Pancreas (tissue), 10 donors: ENCODE measurements at regions not wholly inside any gene's neighbourhood (a gene's known extent, or its start where the extent isn't known, plus 50 kb on each side); places are given as distances from the start of the nearest gene placed in this dataset.

Experiments
- ATAC-seq, 4 donors: fragments of 200-7000 bp; cut with Tn5 transposase; one replicate each; pipeline versions ENCODE4 v1.8.0 to v1.9.1; 2020; ENCODE audit warnings: mild to moderate bottlenecking in 4 of 4, moderate library complexity in 4 of 4
- DNase-seq, 6 donors: peaks; one replicate each; pipeline ENCODE4 v3.0.0-alpha.2; 2020
- FAIRE-seq: peaks from 2 replicates; lab custom pipeline; 2012; peaks lifted over from hg19 to GRCh38; lab: Jason Lieb, UNC
- H3K27ac ChIP-seq, 4 donors: fragments of 200-600 bp; sonication (generic); 1 replicate in 3 of 4; 2 replicates in 1 of 4; pipeline versions ENCODE4 v1.5.0 to v1.8.0; 2020
- H3K27me3 ChIP-seq, 4 donors: fragments of 200-600 bp; one replicate each; pipeline ENCODE4 v1.8.0; 2021
- H3K36me3 ChIP-seq, 3 donors: fragments of 200-600 bp; sonication (generic) in 1 of 3; one replicate each; pipeline versions ENCODE4 v1.5.0 to v1.8.0; 2020 to 2021
- H3K4me1 ChIP-seq, 3 donors: fragments of 200-600 bp; one replicate each; pipeline ENCODE4 v1.8.0; 2021
- H3K4me3 ChIP-seq, 4 donors: fragments of 200-600 bp; sonication (generic) in 2 of 4; one replicate each; pipeline versions ENCODE4 v1.5.0 to v1.8.0; 2020 to 2021
- H3K9me3 ChIP-seq, 4 donors: fragments of 200-600 bp; one replicate each; pipeline ENCODE4 v1.8.0; 2021
- CTCF ChIP-seq, 4 donors: fragments of 200-600 bp; sonication (generic) in 3 of 4; IDR thresholded peaks; one replicate each; pipeline versions ENCODE4 v1.5.0 to v1.8.0; 2021; ENCODE audit warnings: antibody characterized with exemption in 4 of 4
- WGBS, 2 donors: extraction: QIAGEN DNeasy Blood & Tissue Kit; methylation state at CpG; one replicate each; pipeline ENCODE4 v1.1.7; 2013; 5-methylcytosine and 5-hydroxymethylcytosine counted together
- intact Hi-C, 3 donors: fragments of 100-400 bp; cut with DNase I; formaldehyde crosslinking; loops; one replicate each; pipeline versions ENCODE4 v1.11.1 to v1.14.2; 2022
- donor health status: healthy with polysubstance abuse.
- donor health status: DM: no; HTN: no; CAD: no; lungs with moderate emphysema.
- donor health status: DM: no; HTN: no; CAD: no.
- donor health status: control.
- donor health status: control.
- donor health status: Bipolar disorder and iron deficiency.
- donor health status: DM: yes; HTN: yes; CAD: no.
- donor health status: DM: no; HTN: no; CAD: no.
- donor health status: DM: no; HTN: no; CAD: no.
- donor health status: DM: yes; HTN: yes; CAD: no.

GRCh38 chr6:165077876-165078275 is 231.5 kb downstream of the C6orf118 start:
- ATAC-seq (no peak), DNase-seq (no peak), FAIRE-seq (no peak)
- no peaks in the 10 kb centered on the region for H3K36me3 ChIP-seq
- no peaks in the 10 kb centered on the region for H3K27me3 ChIP-seq
- H3K4me3 ChIP-seq: no peak overlapping the region
- WGBS, 2 donors: 56 to 60% methylated on average over 2 of the region's 2 CpGs
- no peak for TF ChIP-seq CTCF (IDR thresholded peaks at IDR 0.05)
- H3K9me3 ChIP-seq: no peaks in the 10 kb centered on the region
- intact Hi-C loops: no loop called here
- no peaks in the 10 kb centered on the region for H3K4me1 ChIP-seq
- no peak overlapping the region for H3K27ac ChIP-seq

GRCh38 chr6:165071906-165072305 is 237.5 kb downstream of the C6orf118 start:
- Histone ChIP-seq H3K9me3 (no peaks in the 10 kb centered on the region), H3K4me1 (no peaks in the 10 kb centered on the region), H3K27ac (no peak overlapping the region), H3K4me3 (no peak overlapping the region), H3K27me3 (no peaks in the 10 kb centered on the region), H3K36me3 (no peaks in the 10 kb centered on the region)
- ATAC-seq (no peak), DNase-seq (no peak), FAIRE-seq (no peak)
- TF ChIP-seq CTCF (IDR thresholded peaks at IDR 0.05): no peak
- intact Hi-C loops: no loop called here
- WGBS, 2 donors: 66 to 74% methylated on average over 4 of the region's 4 CpGs

GRCh38 chr6:165060720-165061119 is 248.7 kb downstream of the C6orf118 start:
- H3K9me3 ChIP-seq: no peaks in the 10 kb centered on the region
- 40 to 57% methylated on average over 3 of the region's 3 CpGs for WGBS, 2 donors
- FAIRE-seq: no peak
- no peak for ATAC-seq
- intact Hi-C loops: no loop called here
- TF ChIP-seq CTCF (IDR thresholded peaks at IDR 0.05): no peak
- no peaks in the 10 kb centered on the region for H3K36me3 ChIP-seq
- no peak overlapping the region for H3K27ac ChIP-seq
- H3K4me1 ChIP-seq: no peaks in the 10 kb centered on the region
- H3K4me3 ChIP-seq: no peak overlapping the region
- DNase-seq: no peak
- H3K27me3 ChIP-seq: no peaks in the 10 kb centered on the region

- no peaks in the 10 kb centered on the region for H3K9me3 ChIP-seq
- no peak overlapping the region for H3K4me3 ChIP-seq
- intact Hi-C loops: no loop called here
- TF ChIP-seq CTCF (IDR thresholded peaks at IDR 0.05): no peak
- no peak overlapping the region for H3K27ac ChIP-seq
- DNase-seq (no peak), FAIRE-seq (no peak), ATAC-seq (no peak)
- 54 to 60% methylated on average over 3 of the region's 3 CpGs for WGBS, 2 donors
- no peaks in the 10 kb centered on the region for H3K36me3 ChIP-seq
- no peaks in the 10 kb centered on the region for H3K27me3 ChIP-seq
- no peaks in the 10 kb centered on the region for H3K4me1 ChIP-seq
These were observed 250.4 kb downstream of the C6orf118 start for GRCh38 chr6:165059032-165059431.

- Histone ChIP-seq H3K9me3 (no peaks in the 10 kb centered on the region), H3K27ac (no peak overlapping the region), H3K27me3 (no peaks in the 10 kb centered on the region), H3K36me3 (no peaks in the 10 kb centered on the region), H3K4me3 (no peak overlapping the region), H3K4me1 (no peaks in the 10 kb centered on the region)
- FAIRE-seq (no peak), DNase-seq (no peak), ATAC-seq (no peak)
- WGBS, 2 donors: 71 to 82% methylated on average over 11 of the region's 11 CpGs
- TF ChIP-seq CTCF (IDR thresholded peaks at IDR 0.05): no peak
- intact Hi-C loops: no loop called here
These were observed 253.1 kb downstream of the C6orf118 start for GRCh38 chr6:165056292-165056691.
